ENCODE measurements at regions not wholly inside any gene's neighbourhood (a gene's known extent, or its start where the extent isn't known, plus 50 kb on each side); places are given as distances from the start of the nearest gene placed in this dataset.

DNA sequence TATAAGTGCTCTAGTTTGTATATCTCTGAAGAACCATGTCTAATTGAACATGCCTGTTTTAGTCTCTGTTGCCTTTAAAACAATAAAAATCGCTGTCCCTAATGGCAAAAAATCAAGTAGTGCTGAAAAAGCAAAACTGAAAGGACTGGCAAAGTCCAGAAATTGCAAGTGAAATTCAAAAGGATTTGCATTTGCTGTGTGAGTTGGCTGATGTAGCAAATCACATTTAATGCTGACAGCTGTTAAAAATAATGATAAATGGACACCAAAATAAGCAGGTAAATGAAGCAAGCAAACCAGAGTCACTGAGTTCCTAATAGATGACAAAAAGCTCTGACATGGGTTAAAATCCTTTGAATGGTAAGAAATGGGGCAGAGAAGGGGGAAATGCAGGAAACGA, 874.1 kb downstream of the GRM8 start:
- DNase-seq (ENCODE audit: low read depth in 2 of 2), result no peak

GRCh38 chr7:126370038-126370668, 882.6 kb downstream of the GRM8 start:
- DNase-seq (ENCODE audit: low read depth in 2 of 2), result no peak

DNA sequence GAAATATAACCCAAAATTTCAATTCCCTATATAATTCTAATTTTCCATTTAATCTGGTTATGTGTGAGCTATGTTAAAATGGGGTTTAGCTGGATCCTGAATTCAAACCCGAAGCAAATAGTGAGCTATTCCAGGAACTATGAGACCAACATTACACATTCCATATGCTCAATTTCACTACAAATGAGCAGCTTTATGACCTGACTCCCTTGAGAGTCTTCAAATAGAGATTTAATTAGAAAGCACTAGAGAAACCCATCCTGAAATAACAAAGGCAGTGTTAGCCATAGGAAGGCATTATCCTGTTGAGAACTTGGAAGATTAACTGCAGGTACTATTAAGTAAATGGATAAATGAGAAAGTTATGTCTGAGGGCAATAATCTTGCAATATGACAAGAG, 890.0 kb downstream of the GRM8 start:
- DNase-seq (ENCODE audit: low read depth in 2 of 2), result no peak

DNA sequence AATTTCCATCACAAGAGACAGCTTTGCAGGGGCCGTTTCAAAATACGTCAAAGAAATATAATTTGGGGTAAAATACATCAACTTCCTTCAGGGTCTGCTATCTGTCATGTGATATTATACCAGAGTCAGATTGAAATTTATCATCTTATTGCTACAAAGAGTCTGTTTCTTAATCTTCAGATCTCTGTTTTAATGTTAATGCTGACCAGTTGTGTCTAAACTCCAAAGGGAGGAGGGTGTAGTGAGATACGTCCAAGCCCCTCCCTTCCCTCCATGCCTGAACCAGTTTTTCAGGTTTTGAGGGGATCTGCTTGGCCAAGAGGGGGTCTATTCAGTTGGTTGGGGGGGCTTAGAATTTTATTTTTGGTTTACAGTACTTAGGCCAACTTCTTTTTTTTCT, 891.6 kb downstream of the GRM8 start:
- no peak for DNase-seq (ENCODE audit: low read depth in 2 of 2)

DNA sequence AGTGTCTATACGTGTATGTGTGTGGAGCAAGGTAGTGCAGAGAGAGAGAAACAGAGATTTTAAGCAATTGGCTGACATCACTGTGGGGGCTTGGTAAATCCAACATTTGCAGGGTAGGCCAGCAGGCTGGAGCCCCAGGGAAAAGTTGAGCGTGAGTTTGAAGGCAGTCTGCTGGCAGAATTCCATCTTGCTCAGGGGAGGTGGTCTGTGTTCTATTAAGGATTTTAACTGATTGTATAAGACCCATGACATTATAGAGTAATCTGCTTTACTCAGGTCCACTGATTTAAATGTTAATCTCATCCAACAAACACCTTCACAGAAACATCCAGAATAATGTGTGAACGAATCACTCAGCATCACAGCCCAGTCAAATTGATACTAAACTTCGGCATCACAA, 912.9 kb downstream of the GRM8 start:
- no peak for DNase-seq (ENCODE audit: low read depth in 2 of 2)

- no peak for DNase-seq (ENCODE audit: low read depth in 2 of 2)
Measured at GRCh38 chr7:126305671-126306070, 947.1 kb downstream of the GRM8 start.

- DNase-seq (ENCODE audit: low read depth in 2 of 2), result no peak
Measured at GRCh38 chr7:126303926-126304325, 948.8 kb downstream of the GRM8 start.

DNA sequence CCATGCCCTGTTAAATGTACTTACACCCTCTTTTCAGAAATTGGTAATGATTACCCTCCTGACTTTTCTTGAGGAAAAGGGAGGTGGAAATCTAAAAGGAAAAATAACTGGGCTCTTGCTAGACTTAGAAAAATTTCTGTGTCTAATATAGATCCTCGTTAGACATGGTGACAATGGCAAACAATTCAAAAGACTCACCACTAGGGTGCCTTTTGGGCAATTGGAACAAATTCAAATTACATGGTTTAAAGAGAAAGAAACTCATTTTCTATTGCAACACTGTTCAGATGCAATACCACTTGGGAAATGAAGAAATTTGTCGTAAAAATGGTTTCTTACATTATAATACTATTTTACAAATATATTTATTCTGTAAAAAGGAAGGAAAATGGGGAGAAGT, 950.1 kb downstream of the GRM8 start:
- no peak for DNase-seq (ENCODE audit: low read depth in 2 of 2)

- no peak for DNase-seq (ENCODE audit: low read depth in 2 of 2)
Measured at GRCh38 chr7:126286317-126286716, 966.4 kb downstream of the GRM8 start.

DNA sequence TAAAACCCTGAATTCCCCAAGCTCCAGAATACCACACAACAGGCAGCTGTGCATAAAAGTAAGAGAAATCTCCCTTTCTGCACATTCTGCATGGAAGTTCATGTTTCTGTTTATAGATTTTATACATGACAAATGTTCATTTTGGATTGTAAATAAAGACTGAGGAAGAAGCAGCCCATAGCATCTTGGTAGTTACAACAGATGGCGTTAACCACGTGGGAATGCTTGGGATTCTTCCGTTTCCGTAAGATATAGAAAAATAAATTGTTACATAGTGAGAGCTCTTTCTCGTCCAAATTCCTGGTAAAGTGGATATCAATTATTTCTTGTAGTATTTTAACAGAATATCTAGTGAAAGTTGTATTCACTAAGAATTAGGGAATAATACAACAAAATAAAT, 1016.5 kb downstream of the GRM8 start:
- DNase-seq (ENCODE audit: low read depth in 2 of 2), result no peak

- DNase-seq (ENCODE audit: low read depth in 2 of 2), result no peak
Measured at GRCh38 chr7:126228356-126229061, 1024.2 kb downstream of the GRM8 start.

DNA sequence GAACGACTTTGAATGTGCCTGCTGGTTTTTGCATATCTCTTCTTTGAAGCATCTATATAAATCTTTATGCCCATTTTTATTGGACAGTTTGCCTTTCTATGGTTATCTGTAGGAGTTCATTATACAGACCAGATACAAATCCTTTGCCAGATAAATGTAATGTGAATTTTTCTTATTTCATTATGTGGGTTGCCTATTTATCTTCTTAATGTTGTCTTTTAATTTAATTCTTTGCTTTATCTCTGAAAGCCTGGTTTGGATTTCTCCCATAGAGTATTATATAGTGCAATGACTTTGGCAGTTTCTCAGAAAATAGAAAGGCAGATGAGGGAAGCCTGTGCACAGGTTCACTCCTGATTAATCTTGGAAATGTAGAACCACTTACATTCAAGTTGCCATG, 1025.1 kb downstream of the GRM8 start:
- DNase-seq (ENCODE audit: low read depth in 2 of 2), result no peak

GRCh38 chr7:126227055-126227454, 1025.7 kb downstream of the GRM8 start:
- DNase-seq (ENCODE audit: low read depth in 2 of 2), result no peak

- no peak for DNase-seq (ENCODE audit: low read depth in 2 of 2)
Measured at GRCh38 chr7:126223729-126224128, 1029.0 kb downstream of the GRM8 start.

- no peak for DNase-seq (ENCODE audit: low read depth in 2 of 2)
Measured at GRCh38 chr7:126222782-126223181, 1030.0 kb downstream of the GRM8 start.

DNA sequence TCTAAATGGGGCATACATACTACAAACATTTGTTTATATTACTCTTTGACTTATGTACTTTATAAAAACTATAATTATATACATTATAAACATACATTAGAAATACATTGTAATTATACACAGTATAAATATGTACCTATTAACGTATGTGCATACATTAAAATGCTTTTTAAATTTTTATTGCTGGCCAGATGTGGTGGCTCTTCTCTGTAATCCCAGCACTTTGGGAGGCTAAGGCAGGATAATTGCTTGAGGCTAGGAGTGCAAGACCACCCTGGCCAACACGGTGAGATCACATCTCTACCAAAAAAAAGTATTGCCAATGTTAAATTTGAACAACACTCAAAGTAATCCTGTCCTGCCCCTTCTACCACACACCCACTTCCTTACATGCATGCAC, 1037.0 kb downstream of the GRM8 start:
- DNase-seq (ENCODE audit: low read depth in 2 of 2), result no peak

DNA sequence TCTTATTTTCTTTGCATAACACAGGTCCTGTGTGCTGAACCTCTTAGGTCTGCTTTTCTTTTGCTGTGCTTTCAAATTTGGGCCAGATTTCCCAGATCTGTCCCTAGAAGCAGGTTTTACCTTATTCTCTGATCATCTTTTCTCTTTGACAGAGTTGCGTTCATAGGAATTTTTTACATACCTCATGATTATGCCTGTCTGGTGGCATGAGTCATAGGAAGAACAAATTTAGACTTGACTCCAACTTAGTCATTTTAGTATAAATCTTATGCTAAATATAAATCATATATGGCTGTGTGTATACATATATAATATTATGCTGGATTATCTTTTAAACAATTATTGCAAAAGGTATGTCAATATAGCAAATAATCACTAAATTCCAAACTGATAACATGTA, 1038.9 kb downstream of the GRM8 start:
- no peak for DNase-seq (ENCODE audit: low read depth in 2 of 2)

- DNase-seq (ENCODE audit: low read depth in 2 of 2), result no peak
Measured at GRCh38 chr7:126211875-126212274, 1040.9 kb downstream of the GRM8 start.

GRCh38 chr7:126210707-126211106, 1042.0 kb downstream of the GRM8 start:
- DNase-seq (ENCODE audit: low read depth in 2 of 2), result no peak

DNA sequence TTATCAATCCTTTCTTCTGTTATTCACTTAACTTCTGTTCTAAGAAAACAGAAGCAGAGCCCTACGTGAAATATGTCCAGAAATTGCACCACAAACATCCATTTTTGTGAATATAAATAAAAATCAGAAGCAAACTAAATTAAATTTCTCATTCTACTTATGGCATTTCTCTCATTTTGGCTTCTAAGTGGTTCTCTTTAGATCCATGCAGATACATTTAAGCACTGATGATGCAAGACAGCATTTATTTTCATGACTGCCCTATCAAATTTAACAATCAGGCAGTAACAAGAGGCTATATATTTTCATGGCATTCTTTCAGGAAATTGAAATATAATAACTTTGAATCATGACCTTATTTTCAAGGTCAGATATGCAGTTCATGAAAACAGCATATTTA, 1049.6 kb downstream of the GRM8 start:
- DNase-seq (ENCODE audit: low read depth in 2 of 2), result no peak

GRCh38 chr7:126202177-126202576, 1050.6 kb downstream of the GRM8 start:
- DNase-seq (ENCODE audit: low read depth in 2 of 2), result no peak

DNA sequence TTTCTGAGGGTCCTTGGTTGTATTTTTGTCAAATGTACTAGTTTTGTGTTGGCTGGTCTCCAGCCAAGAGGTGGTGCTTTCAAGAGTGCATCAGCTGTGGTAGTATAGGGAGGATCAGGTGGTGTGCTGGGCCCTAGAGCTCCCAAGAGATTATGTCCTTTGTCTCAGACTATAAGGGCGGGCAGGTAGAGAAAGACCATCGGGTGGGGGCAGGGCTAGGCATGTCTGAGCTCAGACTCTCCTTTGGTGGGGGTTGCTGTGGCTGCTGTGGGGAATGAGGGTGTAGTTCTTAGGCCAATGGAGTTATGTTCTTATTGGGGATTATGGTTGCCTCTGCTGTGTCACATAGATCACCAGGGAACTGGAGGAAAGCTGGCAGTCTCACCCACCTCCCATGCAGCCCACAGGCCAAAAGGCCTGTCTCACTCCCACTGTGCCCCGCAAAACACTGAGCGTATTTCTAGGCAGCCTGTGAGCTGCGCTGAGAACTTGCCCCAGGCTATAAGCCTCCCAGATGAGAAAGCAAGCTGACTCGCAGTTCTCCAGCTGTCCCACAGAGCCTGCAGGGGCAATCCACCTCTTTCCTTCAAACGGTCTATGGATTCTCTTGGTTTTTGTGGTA, 1066.7 kb downstream of the GRM8 start:
- DNase-seq (ENCODE audit: low read depth in 2 of 2), result no peak

- no peak for DNase-seq (ENCODE audit: low read depth in 2 of 2)
Measured at GRCh38 chr7:126179916-126180315, 1072.8 kb downstream of the GRM8 start.

All from dermis microvascular lymphatic vessel endothelial cell (primary cell).